Prostate gland (tissue), 2 donors: ENCODE measurements at regions not wholly inside any gene's neighbourhood (a gene's known extent, or its start where the extent isn't known, plus 50 kb on each side); places are given as distances from the start of the nearest gene placed in this dataset.

ENCODE experiments used
- DNase-seq: peaks from one replicate; pipeline ENCODE4 v3.0.0-alpha.2; 2019; ENCODE audit warnings: low spot score
- H3K27ac ChIP-seq, 2 donors: fragments of 200-600 bp; sonication (generic); 2 replicates each; pipeline ENCODE4 v1.5.1; 2017 to 2019
- H3K27me3 ChIP-seq: fragments of 200-600 bp; sonication (generic); replicated peaks from 2 replicates; pipeline ENCODE4 v1.5.1; 2019; ENCODE audit not compliant: insufficient read depth
- H3K36me3 ChIP-seq, 2 donors: fragments of 200-600 bp; sonication (generic); 1 replicate in 1 of 2; 2 replicates in 1 of 2; pipeline versions ENCODE4 v1.5.1 to v1.8.1; 2017 to 2019
- H3K4me1 ChIP-seq: fragments of 200-600 bp; sonication (generic); replicated peaks from 2 replicates; pipeline ENCODE4 v1.5.1; 2019
- H3K4me3 ChIP-seq, 2 donors: fragments of 200-600 bp; sonication (generic); 2 replicates each; pipeline ENCODE4 v1.5.1; 2017 to 2019
- H3K9me3 ChIP-seq: fragments of 200-600 bp; sonication (generic); 2 replicates; pipeline ENCODE4 v1.5.1; 2017
- CTCF ChIP-seq, 4 experiments: fragments of 200-600 bp in 2 of 4; fragments of 450-650 bp in 2 of 4; sonication (generic) in 2 of 4; IDR thresholded peaks; 1 replicate in 3 of 4; 2 replicates in 1 of 4; pipeline ENCODE4 v1.5.1; 2016 to 2019; ENCODE audit warnings: antibody characterized with exemption in 4 of 4, mild to moderate bottlenecking in 2 of 4, moderate library complexity in 2 of 4
- POLR2A ChIP-seq: fragments of 450-650 bp; IDR thresholded peaks from one replicate; pipeline ENCODE4 v1.6.1; 2016; ENCODE audit warnings: antibody characterized with exemption, mild to moderate bottlenecking
- POLR2AphosphoS5 ChIP-seq: sonication (generic); formaldehyde crosslinking; IDR thresholded peaks from one replicate; pipeline ENCODE4 v1.6.1; 2017; ENCODE audit warnings: antibody characterized with exemption
- WGBS: methylation state at CpG from one replicate; pipeline ENCODE4 v1.1.5; 2018; 5-methylcytosine and 5-hydroxymethylcytosine counted together
- intact Hi-C: fragments of 100-400 bp; cut with DNase I; formaldehyde crosslinking; loops from one replicate; pipeline ENCODE4 v1.14.2; 2022

GRCh38 chr4:186902361-186902760 lies 178.7 kb upstream of the FAT1 start:
- H3K27ac ChIP-seq = no peak overlapping the region
- TF ChIP-seq POLR2A = no peak
- no peak for TF ChIP-seq CTCF (IDR thresholded peaks at IDR 0.05)
- no peak for TF ChIP-seq POLR2AphosphoS5
- peak; percentile 24 for DNase-seq

GRCh38 chr4:186904101-186904500 lies 180.4 kb upstream of the FAT1 start:
- 51% methylated on average over 2 of the region's 2 CpGs for WGBS
- DNase-seq = no peak
- Histone ChIP-seq H3K4me1 (no peaks in the 10 kb centered on the region), H3K27ac (no peak overlapping the region), H3K9me3 (no peaks in the 10 kb centered on the region), H3K27me3 (no peaks in the 10 kb centered on the region), H3K36me3 (no peaks in the 10 kb centered on the region), H3K4me3 (no peak overlapping the region)
- intact Hi-C loops = no loop called here
- TF ChIP-seq POLR2A (no peak), CTCF (IDR thresholded peaks at IDR 0.05) (no peak), POLR2AphosphoS5 (no peak)

More at GRCh38 chr4:186902361-186902760, 178.7 kb upstream of the FAT1 start:
- Histone ChIP-seq H3K4me3 (no peak overlapping the region), H3K36me3 (no peaks in the 10 kb centered on the region), H3K27me3 (no peaks in the 10 kb centered on the region), H3K4me1 (no peaks in the 10 kb centered on the region), H3K9me3 (no peaks in the 10 kb centered on the region)
- 31% methylated on average over 4 of the region's 4 CpGs for WGBS
- intact Hi-C loops = no loop called here

- Histone ChIP-seq H3K27ac (no peak overlapping the region), H3K27me3 (no peaks in the 10 kb centered on the region), H3K4me1 (no peaks in the 10 kb centered on the region), H3K9me3 (no peaks in the 10 kb centered on the region), H3K36me3 (no peaks in the 10 kb centered on the region), H3K4me3 (no peak overlapping the region)
- WGBS = 92% methylated on average over 12 of the region's 12 CpGs
- TF ChIP-seq CTCF (IDR thresholded peaks at IDR 0.05) = no peak
- no peak for TF ChIP-seq POLR2AphosphoS5
- TF ChIP-seq POLR2A = no peak
- intact Hi-C loops = no loop called here
- DNase-seq = no peak
These were observed 183.1 kb upstream of the FAT1 start for GRCh38 chr4:186906722-186907121.

- no peak for DNase-seq
- 33% methylated on average over 1 of the region's 1 CpG for WGBS
- TF ChIP-seq POLR2A (no peak), CTCF (IDR thresholded peaks at IDR 0.05) (no peak), POLR2AphosphoS5 (no peak)
- intact Hi-C loops = no loop called here
- Histone ChIP-seq H3K27ac (no peak overlapping the region), H3K4me3 (no peak overlapping the region), H3K4me1 (no peaks in the 10 kb centered on the region), H3K27me3 (no peaks in the 10 kb centered on the region), H3K9me3 (no peaks in the 10 kb centered on the region), H3K36me3 (no peaks in the 10 kb centered on the region)
These were observed 186.7 kb upstream of the FAT1 start for GRCh38 chr4:186910385-186910784.

GRCh38 chr4:186912606-186913005 lies 188.9 kb upstream of the FAT1 start:
- no peaks in the 10 kb centered on the region for H3K4me1 ChIP-seq
- no peak overlapping the region for H3K27ac ChIP-seq
- no peak for TF ChIP-seq POLR2AphosphoS5
- no peak for TF ChIP-seq POLR2A
- TF ChIP-seq CTCF (IDR thresholded peaks at IDR 0.05) = no peak
- no peaks in the 10 kb centered on the region for H3K36me3 ChIP-seq
- H3K27me3 ChIP-seq = no peaks in the 10 kb centered on the region
- intact Hi-C loops = no loop called here
- H3K4me3 ChIP-seq = no peak overlapping the region
- no peaks in the 10 kb centered on the region for H3K9me3 ChIP-seq
- DNase-seq = no peak
- 27% methylated on average over 9 of the region's 9 CpGs for WGBS
